Activated naive CD4-positive, alpha-beta T cell treated with anti-CD3 and anti-CD28 coated beads, Interleukin-2, amount 50 U/mL, for 16 hours (primary cell): ENCODE measurements at regions not wholly inside any gene's neighbourhood (a gene's known extent, or its start where the extent isn't known, plus 50 kb on each side); places are given as distances from the start of the nearest gene placed in this dataset.

Experiments
- DNase-seq: peaks from one replicate; pipeline ENCODE4 v3.0.0-alpha.2; 2020

GRCh38 chr6:163815796-163816195 is 401.3 kb downstream of the QKI start:
- no peak for DNase-seq

- DNase-seq, result no peak
Measured at GRCh38 chr6:163814494-163815364, 400.2 kb downstream of the QKI start.

- no peak for DNase-seq
Measured at GRCh38 chr6:163813979-163814493, 399.5 kb downstream of the QKI start.

GRCh38 chr6:163811317-163811716 is 396.8 kb downstream of the QKI start:
- no peak for DNase-seq

DNA sequence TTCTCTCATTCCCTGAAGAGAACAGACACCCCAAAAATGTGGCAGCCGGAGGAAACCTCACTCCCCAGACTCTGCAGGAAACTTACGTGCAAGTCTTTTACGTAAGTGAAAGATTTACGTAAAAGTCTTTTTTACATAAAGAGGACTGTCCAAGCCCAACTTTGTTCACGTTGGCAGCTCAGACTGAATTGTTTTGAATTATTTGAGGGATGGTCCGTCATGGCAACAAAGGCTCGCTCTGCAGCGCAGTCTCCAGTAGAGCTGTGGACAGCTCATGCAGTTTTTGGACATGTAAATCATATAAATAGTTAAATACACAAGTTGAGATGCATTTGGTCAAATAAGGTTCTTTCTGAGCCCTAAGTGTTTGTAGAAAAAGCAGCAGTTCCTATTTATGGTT is 394.8 kb downstream of the QKI start:
- no peak for DNase-seq

DNA sequence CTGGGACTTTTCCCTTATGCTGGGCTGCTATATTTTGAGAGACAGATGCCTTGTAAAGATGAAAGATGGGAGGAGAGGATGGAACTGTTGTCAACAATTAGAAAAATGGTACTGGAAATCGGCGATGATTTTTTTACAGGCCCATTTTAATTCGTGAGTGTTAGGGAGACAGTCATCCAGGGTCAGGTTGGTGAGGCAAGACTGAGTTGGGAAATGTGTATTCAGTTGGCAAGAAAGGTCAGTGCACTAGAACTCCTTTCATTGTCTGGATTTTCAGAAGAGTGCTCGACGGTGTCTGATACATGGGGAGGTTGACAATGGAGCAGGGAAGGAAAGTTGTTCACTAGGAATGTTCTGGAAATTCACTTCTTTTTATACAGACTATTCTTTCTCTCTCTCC is 394.4 kb downstream of the QKI start:
- no peak for DNase-seq

DNA sequence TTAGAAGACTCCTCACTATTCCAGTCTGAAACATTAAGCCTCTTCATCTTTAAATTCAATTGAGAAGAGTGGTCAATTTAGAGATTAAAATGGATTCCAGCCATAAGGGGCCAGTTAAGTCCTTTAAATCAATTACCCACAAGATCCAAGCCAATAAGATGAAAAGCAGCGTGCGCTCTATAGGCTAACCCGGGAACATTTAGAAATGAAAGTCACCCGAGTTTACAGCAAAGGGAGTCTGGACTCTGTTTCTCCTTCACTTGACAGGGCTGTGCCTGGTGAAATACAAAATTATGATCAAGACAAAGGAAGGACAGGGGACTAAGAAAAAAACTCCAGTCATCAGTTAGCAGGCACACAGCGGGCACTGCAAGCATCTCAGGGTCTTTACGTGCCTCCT is 393.7 kb downstream of the QKI start:
- no peak for DNase-seq

DNA sequence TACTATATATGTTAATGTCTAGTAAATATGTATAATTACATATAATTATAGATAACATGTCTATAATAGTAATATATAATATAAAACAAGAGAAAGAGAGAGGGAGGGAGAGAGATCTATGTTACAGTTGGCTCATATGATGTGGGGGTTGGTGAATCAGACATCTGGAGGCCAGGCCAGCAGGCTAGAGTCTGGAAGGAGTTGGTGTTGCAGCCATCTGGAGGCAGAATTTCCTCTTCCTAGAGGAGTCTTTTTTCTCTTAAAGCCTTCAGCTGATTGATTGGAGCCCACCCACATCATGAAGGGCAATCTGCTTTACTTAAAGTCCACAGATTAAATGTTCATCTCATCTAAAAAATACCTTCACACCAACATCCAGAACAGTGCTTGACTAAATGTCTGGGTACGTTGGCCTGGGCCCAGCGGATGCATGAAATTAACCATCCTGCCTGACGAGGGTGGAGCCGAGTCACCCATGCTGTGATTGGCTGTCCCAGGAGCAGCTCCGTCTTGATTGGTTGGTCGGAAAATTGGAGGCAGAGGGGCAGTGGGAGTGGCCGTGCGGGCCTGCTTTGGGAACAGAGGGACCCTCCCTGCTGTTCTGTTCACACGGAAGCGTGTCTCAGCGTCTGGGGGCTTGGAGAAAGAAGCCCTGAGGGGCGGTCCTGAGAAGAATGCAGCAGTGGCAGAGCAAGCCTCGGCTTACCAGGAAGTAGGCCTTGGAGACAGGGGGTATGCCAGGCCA is 392.4 kb downstream of the QKI start:
- DNase-seq, result no peak

DNA sequence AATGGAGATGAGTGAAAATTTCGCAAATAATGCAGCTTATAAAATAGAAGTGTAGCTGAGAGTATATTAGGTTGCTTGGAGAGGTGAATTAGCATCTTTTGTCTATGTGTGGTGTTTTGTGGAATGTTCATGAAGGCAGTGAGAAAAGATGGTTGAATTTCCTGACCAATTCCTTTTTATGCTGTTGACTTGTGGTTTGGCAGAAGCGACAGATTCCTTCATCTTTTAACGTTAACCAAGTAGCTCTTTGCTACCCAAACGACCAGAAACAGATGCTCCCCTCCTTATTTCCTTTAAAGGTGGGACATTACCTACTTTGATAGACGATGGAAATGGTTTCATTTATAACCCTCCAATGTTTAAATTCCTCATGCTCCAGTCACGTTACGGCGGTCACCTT is 390.5 kb downstream of the QKI start:
- DNase-seq, result no peak

- DNase-seq, result no peak
Measured at GRCh38 chr6:163802267-163802666, 387.7 kb downstream of the QKI start.

- no peak for DNase-seq
Measured at GRCh38 chr6:163797296-163797845, 382.9 kb downstream of the QKI start.

DNA sequence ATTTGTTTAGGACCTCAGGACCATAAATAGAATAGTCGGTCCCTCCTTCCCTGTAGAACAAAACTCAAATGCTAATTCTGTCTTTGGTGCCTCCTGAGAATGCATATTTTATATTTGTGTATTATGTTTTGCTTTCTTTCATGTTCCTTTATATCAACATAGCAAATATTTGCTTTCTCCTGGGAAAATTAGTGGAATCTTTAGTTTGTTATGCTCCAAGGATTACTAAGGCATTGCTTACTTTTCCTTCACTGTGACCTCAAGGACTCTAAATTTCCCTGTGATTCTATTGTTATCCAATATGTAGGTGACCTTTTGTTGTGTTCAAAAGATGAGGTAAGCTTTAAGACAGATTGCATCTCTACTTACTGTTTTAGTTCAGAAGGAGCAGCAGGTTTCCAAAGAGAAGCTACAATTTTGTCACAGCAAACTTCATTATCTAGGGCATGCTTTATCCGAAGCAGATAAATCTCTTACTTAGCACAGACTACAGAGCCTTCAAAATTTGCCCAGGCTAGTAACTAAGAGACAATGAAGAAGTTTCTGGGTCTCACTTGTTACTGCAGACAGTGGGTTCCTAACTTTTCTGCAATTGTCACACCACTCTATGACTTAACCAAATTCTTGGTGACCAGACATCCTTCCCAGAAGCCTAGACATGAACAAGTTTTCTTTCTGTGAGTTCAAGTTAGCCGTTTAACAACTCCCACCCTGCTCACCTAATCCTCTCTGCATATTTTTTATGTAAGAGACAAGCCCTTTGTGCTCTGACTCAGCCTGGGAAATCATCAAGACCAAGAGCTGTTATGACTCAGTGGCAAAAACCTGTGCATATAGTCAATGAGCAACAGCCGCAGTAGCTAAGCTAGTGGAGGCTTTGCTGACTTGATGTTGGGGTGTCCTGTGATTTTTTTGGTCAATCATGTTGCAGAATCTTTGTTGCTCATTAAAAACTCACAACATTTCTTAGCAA is 378.8 kb downstream of the QKI start:
- no peak for DNase-seq

- DNase-seq, result no peak
Measured at GRCh38 chr6:163790266-163790840, 375.8 kb downstream of the QKI start.

- DNase-seq, result no peak
Measured at GRCh38 chr6:163789199-163789810, 374.8 kb downstream of the QKI start.

DNA sequence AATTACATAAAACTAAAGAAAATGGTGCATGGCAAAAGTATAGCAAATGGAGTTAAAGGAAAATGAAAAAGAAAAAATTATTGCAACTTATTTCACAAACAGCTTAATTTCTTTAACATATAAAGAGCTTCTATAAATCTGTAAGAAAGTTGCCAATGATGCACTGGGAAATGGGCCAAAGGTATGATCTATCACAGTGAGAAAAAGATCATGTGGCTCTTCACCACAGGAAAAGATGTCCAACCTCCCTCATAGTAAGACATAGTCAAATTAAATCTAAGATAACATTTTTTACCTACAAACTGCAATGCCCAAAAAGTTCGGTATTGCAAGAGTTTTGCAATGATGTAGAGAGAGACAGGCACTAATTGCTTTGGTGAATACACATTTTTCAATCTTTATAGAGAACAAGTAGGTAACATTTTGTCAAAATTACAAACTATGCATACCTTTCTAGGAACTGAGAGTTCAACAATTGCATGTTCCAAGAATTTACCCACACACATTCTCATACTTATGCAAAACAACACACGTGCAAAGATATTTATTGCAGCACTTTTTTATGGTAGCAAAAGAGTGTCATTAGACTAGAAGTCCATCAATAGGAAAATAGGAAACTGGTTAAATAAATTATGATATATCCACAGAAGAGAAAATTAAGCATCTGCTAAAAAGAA is 372.6 kb downstream of the QKI start:
- no peak for DNase-seq

GRCh38 chr6:163782436-163783003 is 368.0 kb downstream of the QKI start:
- DNase-seq, result no peak

- DNase-seq, result no peak
Measured at GRCh38 chr6:163780994-163781393, 366.5 kb downstream of the QKI start.

GRCh38 chr6:163779727-163780284 is 365.3 kb downstream of the QKI start:
- no peak for DNase-seq

DNA sequence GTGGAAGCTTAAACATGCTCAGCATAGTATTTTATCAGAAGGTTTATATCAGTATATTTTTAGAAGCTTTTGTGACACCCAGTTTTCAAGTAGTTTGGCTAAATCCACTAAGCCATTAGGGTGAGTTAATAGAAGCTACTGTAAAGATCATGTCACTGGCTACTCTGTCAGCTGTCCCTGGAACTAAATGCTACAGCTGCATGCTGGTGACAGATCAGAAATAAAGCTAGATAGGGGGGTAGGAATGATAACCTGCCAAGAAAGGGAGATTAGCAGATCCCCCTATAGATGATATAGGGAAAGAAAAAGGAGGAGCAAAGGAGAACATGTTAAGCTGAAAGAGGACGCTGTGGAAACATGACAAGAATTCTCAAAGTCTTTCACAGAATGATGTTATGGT is 363.2 kb downstream of the QKI start:
- no peak for DNase-seq
